A673 (cell line): ENCODE measurements at regions not wholly inside any gene's neighbourhood (a gene's known extent, or its start where the extent isn't known, plus 50 kb on each side); places are given as distances from the start of the nearest gene placed in this dataset.

Source experiments
- CTCF ChIP-seq: fragments of 300-800, 200-600 bp; sonication (generic); conservative IDR thresholded peaks from 2 replicates; pipeline ENCODE4 v1.5.1; 2017; ENCODE audit warnings: low read depth, mild to moderate bottlenecking, antibody characterized with exemption, low read length, moderate library complexity, mixed read lengths
- EZH2 ChIP-seq: fragments of 200-600 bp; sonication (generic); IDR thresholded peaks from 2 replicates; pipeline ENCODE4 v1.6.1; 2017; ENCODE audit warnings: borderline replicate concordance, low read depth, mild to moderate bottlenecking, mixed read lengths, antibody characterized with exemption, low read length; ENCODE audit not compliant: poor library complexity, severe bottlenecking

GRCh38 chr14:54278665-54279295 is 118.0 kb upstream of the CDKN3 start:
- TF ChIP-seq EZH2 (no peak), CTCF (no peak)
